Activated T-helper 1 cell treated with anti-CD3 and anti-CD28 coated beads, Interleukin-12 subunit alpha, Interleukin-12 subunit beta, Interleukin-2, Interleukin-4 antibody, amounts not matched to agents 30 ng/mL and 10 ng/mL and 1 ng/mL, durations not matched to agents 14 hours and 24 hours and 36 hours (primary cell): ENCODE measurements at regions not wholly inside any gene's neighbourhood (a gene's known extent, or its start where the extent isn't known, plus 50 kb on each side); places are given as distances from the start of the nearest gene placed in this dataset.

Source experiments
- DNase-seq: peaks from one replicate; pipeline ENCODE4 v3.0.0; 2021; ENCODE audit warnings: low spot score
- H3K27ac Mint-ChIP-seq: one replicate; pipeline ENCODE4 v1.8.0; 2021; ENCODE audit warnings: mild to moderate bottlenecking, mixed read lengths
- H3K27me3 Mint-ChIP-seq: one replicate; pipeline ENCODE4 v1.8.0; 2022; ENCODE audit warnings: mild to moderate bottlenecking, moderate library complexity, mixed read lengths; ENCODE audit not compliant: insufficient read depth
- H3K36me3 Mint-ChIP-seq: one replicate; pipeline ENCODE4 v1.8.0; 2021; ENCODE audit warnings: low read depth, mixed read lengths
- H3K4me1 Mint-ChIP-seq: one replicate; pipeline ENCODE4 v1.8.0; 2021; ENCODE audit warnings: low read depth, mixed read lengths
- H3K4me3 Mint-ChIP-seq: one replicate; pipeline ENCODE4 v1.8.0; 2021; ENCODE audit warnings: mild to moderate bottlenecking, moderate library complexity, mixed read lengths
- H3K9me3 Mint-ChIP-seq: one replicate; pipeline ENCODE4 v1.8.0; 2021; ENCODE audit warnings: mixed read lengths
- intact Hi-C: fragments of 100-400 bp; cut with micrococcal nuclease; formaldehyde crosslinking; loops from one replicate; pipeline ENCODE4 v1.15.1; 2024

DNA sequence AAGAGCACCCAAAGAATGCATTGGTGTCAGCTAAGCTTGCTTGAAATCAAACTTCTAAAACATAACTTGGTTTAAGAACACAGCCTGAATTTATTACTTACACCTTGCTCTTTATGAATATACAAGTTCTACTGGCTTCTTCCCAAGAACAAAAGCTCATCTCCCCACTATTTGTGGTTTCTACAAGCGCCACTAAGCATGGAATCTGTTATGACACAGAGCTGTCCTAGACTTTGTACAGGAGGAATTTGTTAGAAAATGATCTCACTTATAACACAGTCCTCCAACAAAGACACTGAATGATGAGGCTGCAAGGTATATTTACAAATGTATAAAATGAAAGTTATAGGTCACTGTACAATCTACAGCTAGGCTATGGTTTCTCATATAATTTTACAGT lies 452.1 kb downstream of the BCAT1 start:
- no peak overlapping the region for H3K27ac Mint-ChIP-seq
- no peak for DNase-seq
- no peaks in the 10 kb centered on the region for H3K4me1 Mint-ChIP-seq
- no peaks in the 10 kb centered on the region for H3K9me3 Mint-ChIP-seq
- no peaks in the 10 kb centered on the region for H3K36me3 Mint-ChIP-seq
- H3K4me3 Mint-ChIP-seq = no peak overlapping the region
- peaks cover 2% of the 10 kb centered on the region for H3K27me3 Mint-ChIP-seq
- intact Hi-C loops = no loop called here

DNA sequence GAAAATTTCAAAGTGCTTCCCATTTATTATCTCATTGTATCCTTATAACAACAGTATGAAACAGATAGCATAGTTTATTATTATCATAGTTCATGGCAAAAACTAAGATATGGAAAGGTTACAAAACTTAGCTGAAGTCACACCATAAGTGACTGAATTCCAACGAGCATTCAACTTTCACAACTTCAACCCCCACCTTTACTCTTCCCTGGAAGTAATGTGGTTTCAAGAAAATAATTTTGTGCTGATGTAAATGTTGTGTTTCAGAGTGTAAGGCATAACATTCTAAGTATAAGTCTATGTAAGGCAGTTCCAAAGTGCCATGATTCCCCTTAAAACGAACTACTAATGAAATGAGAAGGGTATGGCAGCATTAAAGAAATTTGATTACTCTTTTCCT lies 454.5 kb downstream of the BCAT1 start:
- no peak overlapping the region for H3K27ac Mint-ChIP-seq

DNA sequence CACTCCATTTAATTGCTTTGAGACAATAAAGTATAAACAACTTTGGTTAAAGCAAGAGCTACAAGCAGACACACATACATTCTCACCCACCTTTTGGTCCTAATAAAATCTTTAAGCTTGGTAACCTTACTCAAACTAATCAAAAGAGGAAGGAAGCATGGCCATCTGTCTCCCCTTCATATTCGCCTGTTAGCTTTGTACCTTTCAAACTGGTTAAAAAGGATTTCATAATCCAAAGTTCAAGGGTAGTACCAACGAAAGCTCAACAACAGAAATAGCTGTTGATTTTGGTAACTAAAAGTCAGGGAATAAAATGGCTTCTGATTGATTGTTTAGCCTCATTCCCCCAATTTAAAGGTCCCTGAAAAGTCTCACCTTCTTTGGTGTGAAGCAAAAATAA lies 456.9 kb downstream of the BCAT1 start:
- H3K4me1 Mint-ChIP-seq = no peaks in the 10 kb centered on the region
- no peak overlapping the region for H3K27ac Mint-ChIP-seq
- DNase-seq = no peak
- H3K4me3 Mint-ChIP-seq = no peak overlapping the region
- intact Hi-C loops = no loop called here
- no peaks in the 10 kb centered on the region for H3K36me3 Mint-ChIP-seq
- H3K27me3 Mint-ChIP-seq = no peaks in the 10 kb centered on the region
- no peaks in the 10 kb centered on the region for H3K9me3 Mint-ChIP-seq

More for the DNA sequence above, 454.5 kb downstream of the BCAT1 start:
- Mint-ChIP-seq H3K36me3 (no peaks in the 10 kb centered on the region), H3K4me1 (no peaks in the 10 kb centered on the region), H3K27me3 (no peaks in the 10 kb centered on the region), H3K9me3 (no peaks in the 10 kb centered on the region), H3K4me3 (no peak overlapping the region)
- no peak for DNase-seq
- intact Hi-C loops = no loop called here

DNA sequence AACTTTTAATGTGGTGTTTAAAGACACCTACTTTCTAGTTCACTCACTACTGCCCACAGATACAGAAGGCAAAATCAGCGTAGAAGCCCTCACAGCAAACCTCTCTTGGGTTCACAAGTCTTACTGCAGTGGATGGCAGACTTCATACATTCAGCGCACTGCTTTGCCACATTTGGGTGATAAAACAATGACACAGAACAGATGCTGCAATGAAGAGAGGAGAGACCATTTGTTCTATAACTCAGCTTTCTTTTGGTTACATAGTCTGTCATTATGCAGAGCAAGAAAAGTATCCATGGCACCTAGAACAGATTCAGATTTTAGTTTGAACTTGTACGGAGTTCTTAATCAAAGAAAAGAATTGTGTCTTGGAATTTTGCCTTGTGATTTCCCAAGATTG lies 459.0 kb downstream of the BCAT1 start:
- intact Hi-C loops = no loop called here
- no peaks in the 10 kb centered on the region for H3K27me3 Mint-ChIP-seq
- no peak for DNase-seq
- H3K27ac Mint-ChIP-seq = no peak overlapping the region
- H3K4me3 Mint-ChIP-seq = no peak overlapping the region
- no peaks in the 10 kb centered on the region for H3K4me1 Mint-ChIP-seq
- no peaks in the 10 kb centered on the region for H3K36me3 Mint-ChIP-seq
- H3K9me3 Mint-ChIP-seq = no peaks in the 10 kb centered on the region

DNA sequence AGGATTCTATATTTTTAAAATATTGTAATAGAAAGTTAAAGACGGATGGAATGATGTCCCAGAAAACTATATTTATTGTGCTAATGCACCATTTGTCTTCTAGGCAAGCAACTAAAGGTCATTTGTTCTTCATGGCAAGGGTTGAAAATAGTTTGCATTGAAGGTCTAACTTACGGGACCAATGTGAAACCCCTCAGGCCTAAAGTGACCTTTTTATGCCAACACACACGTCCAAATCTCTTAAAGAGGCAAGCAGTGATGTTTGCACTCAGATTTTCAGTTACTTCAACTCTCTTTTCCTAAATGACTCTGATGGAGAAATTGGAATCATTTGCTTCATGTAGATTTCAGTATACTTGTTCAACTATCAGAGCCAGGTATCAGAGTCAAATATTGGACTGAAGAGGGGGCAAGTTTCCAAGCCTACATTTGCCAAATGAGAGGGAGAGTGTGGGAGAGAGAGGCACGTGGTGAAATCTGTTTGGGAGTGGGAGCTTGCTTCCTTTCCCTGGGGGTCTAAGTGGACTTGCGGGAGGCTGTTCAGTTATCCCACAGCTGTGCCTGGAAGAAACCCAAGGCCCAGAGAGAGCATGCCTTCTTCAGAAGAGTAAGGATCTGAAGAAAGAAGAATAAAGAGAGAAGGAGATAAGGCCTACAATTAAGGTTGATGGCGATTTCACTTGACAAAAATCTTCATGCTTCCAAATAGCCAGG lies 459.8 kb downstream of the BCAT1 start:
- H3K36me3 Mint-ChIP-seq = no peaks in the 10 kb centered on the region
- no peak for DNase-seq
- no peak overlapping the region for H3K27ac Mint-ChIP-seq
- H3K9me3 Mint-ChIP-seq = no peaks in the 10 kb centered on the region
- H3K4me3 Mint-ChIP-seq = no peak overlapping the region
- intact Hi-C loops = no loop called here
- H3K27me3 Mint-ChIP-seq = no peaks in the 10 kb centered on the region
- no peaks in the 10 kb centered on the region for H3K4me1 Mint-ChIP-seq

DNA sequence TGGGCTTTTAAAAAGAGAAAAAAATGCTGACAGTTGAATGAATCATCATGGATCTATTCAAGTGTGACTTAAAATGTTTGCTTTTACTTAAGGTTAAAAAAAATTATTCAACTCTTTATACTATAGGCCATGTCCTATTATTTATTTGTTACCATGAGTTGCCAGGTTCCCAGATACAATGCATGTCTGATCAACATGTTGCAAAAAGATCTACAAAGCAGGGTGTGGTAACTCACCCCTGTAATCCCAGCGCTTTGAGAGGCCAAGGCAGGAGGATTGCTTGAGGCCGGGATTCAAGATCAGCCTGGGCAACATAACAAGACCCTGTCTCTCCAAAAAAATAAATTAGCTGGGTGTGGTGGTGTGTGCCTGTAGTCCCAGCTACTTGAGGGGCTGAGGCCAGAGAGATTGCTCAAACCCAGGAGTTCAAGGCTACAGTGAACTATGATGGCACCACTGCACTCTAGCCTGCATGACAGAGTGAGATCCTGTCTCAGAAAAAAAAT lies 460.8 kb downstream of the BCAT1 start:
- no peak overlapping the region for H3K4me3 Mint-ChIP-seq
- DNase-seq = no peak
- H3K4me1 Mint-ChIP-seq = no peaks in the 10 kb centered on the region
- no peaks in the 10 kb centered on the region for H3K9me3 Mint-ChIP-seq
- H3K27me3 Mint-ChIP-seq = no peaks in the 10 kb centered on the region
- intact Hi-C loops = no loop called here
- no peak overlapping the region for H3K27ac Mint-ChIP-seq
- no peaks in the 10 kb centered on the region for H3K36me3 Mint-ChIP-seq

DNA sequence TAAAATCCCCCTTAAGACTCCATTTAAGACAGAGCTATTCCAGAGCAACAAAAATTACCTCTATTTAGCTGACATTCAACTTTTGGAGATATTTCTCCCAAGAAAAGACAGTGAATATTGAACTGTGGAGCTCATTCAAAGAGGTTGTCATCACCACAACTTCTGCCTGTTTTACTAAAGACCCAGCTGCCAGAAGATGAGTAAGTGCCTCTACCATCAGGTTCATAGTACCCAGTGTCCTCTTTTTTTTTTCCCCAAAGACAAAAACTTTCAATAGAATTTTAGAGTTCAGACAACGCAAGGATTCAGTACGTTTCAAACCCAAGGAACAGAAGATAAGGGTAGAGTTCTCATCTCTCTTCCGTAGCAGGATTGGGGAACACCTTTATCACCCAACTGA lies 461.3 kb downstream of the BCAT1 start:
- H3K4me1 Mint-ChIP-seq = no peaks in the 10 kb centered on the region
- no peak for DNase-seq
- H3K36me3 Mint-ChIP-seq = no peaks in the 10 kb centered on the region
- H3K9me3 Mint-ChIP-seq = no peaks in the 10 kb centered on the region
- intact Hi-C loops = no loop called here
- H3K4me3 Mint-ChIP-seq = no peak overlapping the region
- no peak overlapping the region for H3K27ac Mint-ChIP-seq
- no peaks in the 10 kb centered on the region for H3K27me3 Mint-ChIP-seq

DNA sequence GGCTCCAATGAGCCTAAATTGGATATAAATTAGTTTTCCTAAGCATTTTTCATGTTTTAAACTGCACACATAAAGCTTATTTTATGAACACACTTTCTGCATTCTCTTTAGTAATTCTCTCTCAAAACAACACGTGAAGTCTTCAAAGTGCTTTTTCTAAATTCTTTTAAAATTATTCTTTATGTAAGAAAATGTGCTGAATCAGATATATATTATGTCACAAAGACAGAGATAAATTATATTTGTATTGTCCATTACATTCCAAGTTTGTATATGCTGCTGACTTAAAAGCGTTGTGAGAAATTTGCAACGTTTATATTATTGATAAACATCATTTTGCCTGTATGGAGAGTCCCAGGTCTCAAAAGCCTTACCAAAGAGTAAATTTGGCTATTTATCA lies 465.2 kb downstream of the BCAT1 start:
- no peak overlapping the region for H3K4me3 Mint-ChIP-seq
- no peak for DNase-seq
- no peaks in the 10 kb centered on the region for H3K27me3 Mint-ChIP-seq
- no peaks in the 10 kb centered on the region for H3K9me3 Mint-ChIP-seq
- no peaks in the 10 kb centered on the region for H3K4me1 Mint-ChIP-seq
- intact Hi-C loops = no loop called here
- no peak overlapping the region for H3K27ac Mint-ChIP-seq
- no peaks in the 10 kb centered on the region for H3K36me3 Mint-ChIP-seq

DNA sequence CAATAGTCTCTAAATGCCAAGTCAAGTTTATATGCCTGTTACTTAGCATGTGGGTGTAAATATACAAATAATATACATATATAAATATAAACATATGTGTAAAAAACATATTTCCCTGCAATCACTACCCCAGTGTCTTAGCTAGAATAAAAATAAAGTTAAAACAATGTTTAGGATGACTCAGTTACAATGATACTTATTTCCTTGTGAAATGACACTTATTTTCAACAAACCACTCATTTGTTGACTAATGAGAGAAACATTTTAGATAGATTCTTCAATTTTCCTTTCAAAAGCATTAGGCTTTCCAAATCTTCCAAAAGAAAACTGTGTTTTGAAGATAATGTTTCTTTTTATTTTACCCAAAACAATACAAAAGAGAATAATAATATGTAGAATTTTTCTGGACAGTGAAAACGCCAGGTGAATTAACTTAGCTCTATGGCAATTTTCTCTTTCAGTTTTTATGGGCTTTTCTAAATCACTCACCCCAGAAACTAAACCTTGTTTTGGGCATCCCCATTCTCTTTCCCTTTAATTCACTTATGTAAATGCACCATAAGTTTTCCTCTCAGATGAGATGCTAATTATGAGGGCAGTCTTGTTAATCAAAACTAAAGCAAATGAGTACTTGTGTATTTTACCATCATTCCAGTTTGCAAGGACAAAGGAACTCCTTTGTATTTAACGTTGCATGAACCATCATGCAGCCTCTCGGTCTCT lies 465.9 kb downstream of the BCAT1 start:
- Mint-ChIP-seq H3K9me3 (no peaks in the 10 kb centered on the region), H3K27ac (no peak overlapping the region), H3K27me3 (peaks cover 3% of the 10 kb centered on the region), H3K36me3 (no peaks in the 10 kb centered on the region), H3K4me1 (no peaks in the 10 kb centered on the region), H3K4me3 (no peak overlapping the region)
- DNase-seq = no peak
- intact Hi-C loops = no loop called here

DNA sequence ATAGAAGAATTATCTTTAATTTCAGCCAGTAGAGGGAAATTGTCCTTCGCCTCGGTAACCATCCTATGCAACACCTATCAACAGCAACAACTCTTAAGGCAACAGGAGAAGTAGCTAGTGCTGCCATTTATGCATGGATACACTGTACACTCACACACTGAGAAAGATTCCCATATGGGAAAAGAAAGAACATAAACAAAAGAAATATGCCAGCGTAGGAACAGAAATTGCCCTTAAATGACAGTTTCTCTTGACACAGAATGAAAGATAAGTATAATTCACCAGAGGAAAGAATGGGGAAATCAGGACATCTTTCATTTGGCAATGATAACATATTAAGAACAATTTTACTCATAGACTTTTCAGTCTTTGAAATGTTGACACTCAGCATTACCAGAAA lies 466.9 kb downstream of the BCAT1 start:
- intact Hi-C loops = no loop called here
- Mint-ChIP-seq H3K4me3 (no peak overlapping the region), H3K27me3 (peaks cover 3% of the 10 kb centered on the region), H3K4me1 (no peaks in the 10 kb centered on the region), H3K36me3 (no peaks in the 10 kb centered on the region), H3K9me3 (no peaks in the 10 kb centered on the region), H3K27ac (no peak overlapping the region)
- no peak for DNase-seq

DNA sequence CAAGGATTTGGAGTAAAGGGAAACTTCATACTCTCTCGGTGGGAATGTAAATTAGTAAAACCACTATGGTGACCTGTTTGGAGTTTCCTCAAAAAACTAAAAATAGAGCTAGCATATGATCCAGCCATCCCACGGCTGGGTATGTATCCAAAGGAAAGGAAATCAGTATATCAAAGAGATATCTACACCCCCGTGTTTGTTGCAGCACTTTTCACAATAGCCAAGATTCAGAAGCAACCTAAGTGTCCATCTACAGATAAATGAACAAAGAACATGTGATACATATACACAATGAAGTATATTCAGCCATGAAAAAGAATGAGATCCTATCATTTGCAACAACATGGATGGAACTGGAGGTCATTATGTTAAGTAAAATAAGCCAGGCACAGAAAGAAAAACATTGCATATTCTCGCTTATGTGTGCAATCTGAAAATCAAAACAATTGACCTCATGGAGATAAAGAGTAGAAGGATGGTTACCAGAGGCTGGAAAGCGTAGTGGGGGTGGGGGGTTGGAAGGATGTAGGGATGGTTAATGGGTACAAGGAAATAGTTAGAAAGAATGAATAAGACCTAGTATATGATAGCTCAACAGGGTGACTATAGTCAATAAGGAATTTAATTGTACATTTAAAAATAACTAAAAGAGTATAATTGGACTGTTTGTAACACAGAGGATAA lies 468.0 kb downstream of the BCAT1 start:
- DNase-seq = no peak
- intact Hi-C loops = no loop called here
- Mint-ChIP-seq H3K4me1 (no peaks in the 10 kb centered on the region), H3K9me3 (no peaks in the 10 kb centered on the region), H3K4me3 (no peak overlapping the region), H3K27me3 (peaks cover 3% of the 10 kb centered on the region), H3K27ac (no peak overlapping the region), H3K36me3 (no peaks in the 10 kb centered on the region)

DNA sequence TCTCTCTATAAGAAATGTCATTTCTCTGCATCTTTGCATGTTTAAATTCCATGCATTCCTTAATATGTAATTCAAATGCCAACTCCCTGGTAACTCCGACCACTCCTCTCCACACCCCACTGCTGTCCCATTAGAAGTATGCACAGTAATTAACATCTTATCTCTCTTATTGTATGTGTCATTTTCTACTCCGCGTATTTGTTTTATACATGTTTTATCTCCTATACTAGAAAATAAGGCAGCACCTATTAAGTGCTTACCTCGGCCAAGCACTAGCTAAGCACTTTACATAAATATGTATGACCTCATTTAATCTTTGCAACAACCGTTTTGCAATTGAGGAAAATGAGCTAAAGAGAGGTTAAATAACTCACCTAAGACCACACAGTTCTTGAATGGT lies 469.8 kb downstream of the BCAT1 start:
- no peaks in the 10 kb centered on the region for H3K36me3 Mint-ChIP-seq
- no peaks in the 10 kb centered on the region for H3K4me1 Mint-ChIP-seq
- H3K4me3 Mint-ChIP-seq = no peak overlapping the region
- H3K9me3 Mint-ChIP-seq = no peaks in the 10 kb centered on the region
- DNase-seq = no peak
- intact Hi-C loops = no loop called here
- H3K27ac Mint-ChIP-seq = no peak overlapping the region
- peaks cover 3% of the 10 kb centered on the region for H3K27me3 Mint-ChIP-seq

DNA sequence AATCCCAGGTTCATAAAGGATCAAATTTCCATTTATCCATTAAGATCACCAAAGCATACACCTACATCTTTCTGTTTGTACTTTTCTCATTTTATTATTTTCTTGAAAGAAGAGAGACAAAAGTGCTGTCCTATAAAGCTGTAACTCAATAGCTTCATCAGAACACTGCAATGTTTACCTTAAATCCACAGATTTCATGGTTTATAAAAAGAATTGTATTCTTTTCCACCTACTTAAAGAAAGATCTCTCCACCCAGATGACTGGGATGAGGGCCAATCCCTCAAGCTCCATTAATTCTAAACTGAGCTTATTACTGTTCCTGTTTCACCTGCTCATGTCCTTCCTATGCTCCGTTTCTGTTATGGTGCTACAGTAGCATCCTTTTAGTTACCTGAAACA lies 470.6 kb downstream of the BCAT1 start:
- intact Hi-C loops = no loop called here
- DNase-seq = no peak
- Mint-ChIP-seq H3K4me3 (no peak overlapping the region), H3K36me3 (no peaks in the 10 kb centered on the region), H3K9me3 (no peaks in the 10 kb centered on the region), H3K27me3 (peaks cover 3% of the 10 kb centered on the region), H3K27ac (no peak overlapping the region), H3K4me1 (no peaks in the 10 kb centered on the region)
